Testis (tissue), 2 donors: ENCODE measurements at regions not wholly inside any gene's neighbourhood (a gene's known extent, or its start where the extent isn't known, plus 50 kb on each side); places are given as distances from the start of the nearest gene placed in this dataset.

Experiments
- CTCF ChIP-seq, 3 experiments: fragments of 450-650 bp in 2 of 3; fragments of 200-600 bp in 1 of 3; sonication (generic) in 1 of 3; IDR thresholded peaks; one replicate each; pipeline ENCODE4 v1.5.1; 2016 to 2019; ENCODE audit warnings: antibody characterized with exemption in 3 of 3, mild to moderate bottlenecking in 2 of 3, moderate library complexity in 1 of 3
- POLR2A ChIP-seq: fragments of 450-650 bp; IDR thresholded peaks from one replicate; pipeline ENCODE4 v1.6.1; 2017; ENCODE audit warnings: antibody characterized with exemption, mild to moderate bottlenecking, moderate library complexity

DNA sequence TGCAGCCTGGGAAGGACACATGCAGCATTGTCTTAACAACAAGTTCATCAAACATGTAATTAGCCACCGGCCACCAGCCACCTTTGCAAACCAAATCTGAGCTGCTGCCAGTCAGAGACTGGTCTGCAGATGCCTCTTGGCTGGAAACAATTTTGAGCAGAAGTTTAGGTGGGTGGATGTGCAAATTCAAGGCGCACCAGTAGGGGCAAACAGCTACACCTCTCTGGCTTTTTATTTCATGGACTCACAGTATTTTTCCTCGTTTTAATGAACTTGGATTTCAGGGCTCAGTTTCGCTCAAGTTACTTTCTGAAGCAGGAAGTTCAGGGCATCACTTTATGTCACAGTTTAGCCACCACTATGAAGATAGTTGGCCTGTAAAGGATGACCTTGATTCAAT is 94.3 kb downstream of the OTX2 start:
- TF ChIP-seq CTCF (IDR thresholded peaks at IDR 0.05) (no peak), POLR2A (no peak)
